ENCODE measurements at regions not wholly inside any gene's neighbourhood (a gene's known extent, or its start where the extent isn't known, plus 50 kb on each side); places are given as distances from the start of the nearest gene placed in this dataset.

DNA sequence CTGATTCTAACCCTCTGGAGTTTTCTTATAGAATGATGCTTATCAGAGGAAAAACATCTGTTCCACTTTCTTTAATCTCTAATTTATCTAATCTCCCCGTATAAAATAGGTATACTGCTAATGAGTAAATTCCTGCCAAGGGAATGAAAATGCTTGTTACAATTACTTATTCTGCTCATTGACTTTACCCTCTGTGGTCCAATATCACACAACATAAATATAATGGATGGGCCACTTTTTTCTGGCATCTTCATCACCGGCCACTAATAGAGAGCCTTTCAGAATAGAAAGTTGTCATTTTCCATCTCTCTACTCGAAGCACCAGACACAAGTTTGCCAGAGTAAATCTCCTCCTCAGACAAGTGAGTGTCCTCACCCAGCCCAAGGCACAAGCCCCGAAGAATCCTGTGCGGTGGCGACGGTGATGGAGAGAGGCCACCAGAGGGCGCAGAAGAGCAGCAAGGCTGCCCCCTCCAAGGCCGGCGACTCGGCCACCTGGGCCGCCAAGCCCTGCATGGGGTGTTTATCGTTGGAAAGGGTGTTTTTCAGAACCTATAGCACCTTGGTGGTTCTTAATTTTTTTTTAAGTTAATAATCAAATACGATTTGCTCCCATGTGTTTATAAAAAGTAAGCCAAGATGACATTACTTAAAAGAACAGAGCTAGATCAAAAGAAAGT is 212.9 kb upstream of the ARID1B start:
- Histone ChIP-seq H3K4me3 (no peak overlapping the region), H3K9me3 (no peaks in the 10 kb centered on the region), H3K27ac (no peak overlapping the region), H3K36me3 (no peaks in the 10 kb centered on the region), H3K4me1 (no peaks in the 10 kb centered on the region), H3K27me3 (no peaks in the 10 kb centered on the region)
- peak; percentile 82 to 88 for DNase-seq (ENCODE audit: low spot score in 2 of 2)
- 7% methylated on average over 14 of the region's 14 CpGs for WGBS
- TF ChIP-seq POLR2A (IDR thresholded peaks at IDR 0.05) (no peak), EP300 (IDR thresholded peaks at IDR 0.05) (no peak), POLR2AphosphoS5 (IDR thresholded peaks at IDR 0.05) (no peak)
- TF ChIP-seq, protein P1, sequence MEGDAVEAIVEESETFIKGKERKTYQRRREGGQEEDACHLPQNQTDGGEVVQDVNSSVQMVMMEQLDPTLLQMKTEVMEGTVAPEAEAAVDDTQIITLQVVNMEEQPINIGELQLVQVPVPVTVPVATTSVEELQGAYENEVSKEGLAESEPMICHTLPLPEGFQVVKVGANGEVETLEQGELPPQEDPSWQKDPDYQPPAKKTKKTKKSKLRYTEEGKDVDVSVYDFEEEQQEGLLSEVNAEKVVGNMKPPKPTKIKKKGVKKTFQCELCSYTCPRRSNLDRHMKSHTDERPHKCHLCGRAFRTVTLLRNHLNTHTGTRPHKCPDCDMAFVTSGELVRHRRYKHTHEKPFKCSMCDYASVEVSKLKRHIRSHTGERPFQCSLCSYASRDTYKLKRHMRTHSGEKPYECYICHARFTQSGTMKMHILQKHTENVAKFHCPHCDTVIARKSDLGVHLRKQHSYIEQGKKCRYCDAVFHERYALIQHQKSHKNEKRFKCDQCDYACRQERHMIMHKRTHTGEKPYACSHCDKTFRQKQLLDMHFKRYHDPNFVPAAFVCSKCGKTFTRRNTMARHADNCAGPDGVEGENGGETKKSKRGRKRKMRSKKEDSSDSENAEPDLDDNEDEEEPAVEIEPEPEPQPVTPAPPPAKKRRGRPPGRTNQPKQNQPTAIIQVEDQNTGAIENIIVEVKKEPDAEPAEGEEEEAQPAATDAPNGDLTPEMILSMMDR (IDR thresholded peaks at IDR 0.05), result peak; percentile 90 to 93

DNA sequence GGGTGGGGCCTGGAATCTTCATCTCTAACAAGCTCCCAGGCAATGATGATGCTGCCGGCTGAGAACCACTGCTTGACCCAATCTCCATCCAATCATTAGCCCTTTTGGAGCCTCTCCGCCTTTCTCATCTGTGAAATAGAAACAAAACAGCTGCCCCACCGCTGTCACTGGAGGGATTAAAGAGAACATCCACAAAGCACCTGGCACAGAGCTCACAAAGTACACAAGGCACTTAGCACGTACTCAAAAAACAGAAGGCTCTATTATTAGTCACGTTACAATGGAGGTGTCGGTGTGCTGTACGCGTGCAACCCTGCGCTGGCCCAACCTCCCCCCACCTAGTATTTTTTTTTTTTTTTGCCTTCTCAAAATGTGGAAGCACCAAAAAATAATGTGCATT is 213.5 kb upstream of the ARID1B start:
- Histone ChIP-seq H3K4me3 (no peak overlapping the region), H3K9me3 (no peaks in the 10 kb centered on the region), H3K27me3 (no peaks in the 10 kb centered on the region), H3K27ac (no peak overlapping the region), H3K36me3 (no peaks in the 10 kb centered on the region), H3K4me1 (no peaks in the 10 kb centered on the region)
- DNase-seq (ENCODE audit: low spot score in 2 of 2), result no peak
- TF ChIP-seq, protein P1 (IDR thresholded peaks at IDR 0.05), result no peak
- TF ChIP-seq EP300 (IDR thresholded peaks at IDR 0.05), result no peak
- no peak for TF ChIP-seq POLR2A (IDR thresholded peaks at IDR 0.05)
- no peak for TF ChIP-seq POLR2AphosphoS5 (IDR thresholded peaks at IDR 0.05)
- 75% methylated on average over 9 of the region's 9 CpGs for WGBS

DNA sequence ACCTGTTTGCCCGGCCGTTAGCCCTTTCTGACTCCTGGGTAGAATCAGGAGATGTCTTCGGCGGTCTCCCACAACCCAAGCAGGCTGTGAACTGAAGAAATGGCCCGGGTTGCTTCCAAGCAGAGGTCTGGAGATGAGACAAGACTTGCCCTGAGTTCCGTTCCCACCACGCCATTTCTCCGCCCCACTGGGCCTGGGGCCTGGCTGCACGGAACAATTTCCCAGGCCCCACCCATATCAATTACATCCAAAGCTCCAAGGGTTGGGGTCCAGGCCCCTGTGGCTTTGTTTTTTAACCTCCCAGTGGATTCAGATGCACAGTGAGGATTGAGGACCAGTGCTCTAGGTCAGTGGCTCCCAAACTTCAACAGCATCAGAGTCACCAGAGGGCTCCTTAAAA is 214.5 kb upstream of the ARID1B start:
- Histone ChIP-seq H3K9me3 (no peaks in the 10 kb centered on the region), H3K4me3 (no peak overlapping the region), H3K27ac (no peak overlapping the region), H3K27me3 (no peaks in the 10 kb centered on the region), H3K36me3 (no peaks in the 10 kb centered on the region), H3K4me1 (no peaks in the 10 kb centered on the region)
- WGBS, result 80% methylated on average over 9 of the region's 9 CpGs
- DNase-seq (ENCODE audit: low spot score in 2 of 2), result no peak
- TF ChIP-seq POLR2AphosphoS5 (IDR thresholded peaks at IDR 0.05) (no peak), EP300 (IDR thresholded peaks at IDR 0.05) (no peak), POLR2A (IDR thresholded peaks at IDR 0.05) (no peak)
- TF ChIP-seq, protein P1 (IDR thresholded peaks at IDR 0.05), result no peak

DNA sequence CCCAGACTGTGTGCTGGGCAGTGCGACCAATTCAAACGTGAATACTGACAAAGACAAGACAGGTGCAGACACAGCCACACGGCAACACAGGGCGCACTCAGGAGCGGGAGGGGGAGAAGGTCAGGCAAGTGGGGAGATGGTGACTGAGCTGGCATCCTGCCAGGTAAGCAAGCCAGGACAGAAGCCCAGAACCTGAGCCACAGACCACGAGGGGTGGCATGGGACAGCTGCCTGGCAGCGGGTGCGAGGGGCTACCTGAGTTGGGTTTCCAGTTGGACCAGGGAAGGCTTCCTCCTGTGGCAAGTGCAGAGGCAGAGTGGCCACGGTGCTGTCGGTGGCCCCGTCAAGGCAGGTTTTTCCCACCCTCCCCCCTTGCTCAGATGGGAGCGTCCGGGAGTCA is 215.2 kb upstream of the ARID1B start:
- no peaks in the 10 kb centered on the region for H3K4me1 ChIP-seq
- no peak for DNase-seq (ENCODE audit: low spot score in 2 of 2)
- H3K27me3 ChIP-seq, result no peaks in the 10 kb centered on the region
- H3K36me3 ChIP-seq, result no peaks in the 10 kb centered on the region
- H3K4me3 ChIP-seq, result no peak overlapping the region
- TF ChIP-seq EP300 (IDR thresholded peaks at IDR 0.05) (no peak), POLR2A (IDR thresholded peaks at IDR 0.05) (no peak), POLR2AphosphoS5 (IDR thresholded peaks at IDR 0.05) (no peak)
- TF ChIP-seq, protein P1 (IDR thresholded peaks at IDR 0.05), result no peak
- H3K9me3 ChIP-seq, result no peaks in the 10 kb centered on the region
- H3K27ac ChIP-seq, result no peak overlapping the region
- 88% methylated on average over 10 of the region's 13 CpGs for WGBS

DNA sequence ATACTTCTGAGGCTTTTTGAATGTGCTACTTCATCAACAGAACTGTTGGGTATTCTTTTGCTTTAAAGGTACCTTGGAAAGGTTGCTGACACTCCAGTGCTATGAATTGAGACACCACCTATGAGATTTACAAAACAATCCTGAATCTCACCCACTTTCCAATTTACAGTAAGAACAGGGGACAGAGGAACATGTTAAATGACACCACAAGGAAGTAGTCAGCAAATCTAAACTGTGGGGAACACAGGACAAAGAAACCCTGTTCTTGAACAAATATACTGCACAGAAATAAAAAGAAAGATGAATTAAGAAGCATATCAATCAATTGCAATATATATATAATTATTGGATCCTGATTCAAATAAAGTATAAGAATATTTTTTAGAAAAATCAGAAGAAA is 216.7 kb upstream of the ARID1B start:
- TF ChIP-seq POLR2A (IDR thresholded peaks at IDR 0.05) (no peak), EP300 (IDR thresholded peaks at IDR 0.05) (no peak), POLR2AphosphoS5 (IDR thresholded peaks at IDR 0.05) (no peak)
- TF ChIP-seq, protein P1 (IDR thresholded peaks at IDR 0.05), result no peak
- Histone ChIP-seq H3K9me3 (no peaks in the 10 kb centered on the region), H3K36me3 (no peaks in the 10 kb centered on the region), H3K27me3 (no peaks in the 10 kb centered on the region), H3K27ac (no peak overlapping the region), H3K4me3 (no peak overlapping the region), H3K4me1 (no peaks in the 10 kb centered on the region)
- DNase-seq (ENCODE audit: low spot score in 2 of 2), result no peak

All from suprapubic skin (tissue), 4 donors.